ENCODE measurements at regions not wholly inside any gene's neighbourhood (a gene's known extent, or its start where the extent isn't known, plus 50 kb on each side); places are given as distances from the start of the nearest gene placed in this dataset.

GRCh38 chr14:66413901-66414300 is 72.3 kb upstream of the CCDC196 start:
- H3K9me3 ChIP-seq = no peaks in the 10 kb centered on the region
- DNase-seq = no peak
- H3K36me3 ChIP-seq = no peaks in the 10 kb centered on the region
- H3K27me3 ChIP-seq = no peaks in the 10 kb centered on the region
- no peak overlapping the region for H3K4me3 ChIP-seq

- no peak for DNase-seq
- Histone ChIP-seq H3K4me3 (no peak overlapping the region), H3K27me3 (no peaks in the 10 kb centered on the region), H3K36me3 (no peaks in the 10 kb centered on the region), H3K9me3 (no peaks in the 10 kb centered on the region)
These were observed 71.7 kb upstream of the CCDC196 start for GRCh38 chr14:66414511-66414910.

GRCh38 chr14:66420251-66421006 is 65.7 kb upstream of the CCDC196 start:
- no peak for DNase-seq
- no peaks in the 10 kb centered on the region for H3K36me3 ChIP-seq
- no peak overlapping the region for H3K4me3 ChIP-seq
- no peaks in the 10 kb centered on the region for H3K27me3 ChIP-seq
- H3K9me3 ChIP-seq = no peaks in the 10 kb centered on the region

- H3K27me3 ChIP-seq = no peaks in the 10 kb centered on the region
- no peak overlapping the region for H3K4me3 ChIP-seq
- H3K36me3 ChIP-seq = no peaks in the 10 kb centered on the region
- H3K9me3 ChIP-seq = no peaks in the 10 kb centered on the region
- DNase-seq = no peak
These were observed 63.9 kb upstream of the CCDC196 start for GRCh38 chr14:66421990-66422946.

- DNase-seq = no peak
- Histone ChIP-seq H3K36me3 (no peaks in the 10 kb centered on the region), H3K4me3 (no peak overlapping the region), H3K27me3 (no peaks in the 10 kb centered on the region), H3K9me3 (no peaks in the 10 kb centered on the region)
These were observed 60.8 kb upstream of the CCDC196 start for GRCh38 chr14:66425402-66425801.

- DNase-seq = no peak
- Histone ChIP-seq H3K27me3 (no peaks in the 10 kb centered on the region), H3K9me3 (no peaks in the 10 kb centered on the region), H3K36me3 (no peaks in the 10 kb centered on the region), H3K4me3 (no peak overlapping the region)
These were observed 59.7 kb upstream of the CCDC196 start for GRCh38 chr14:66426451-66426850.

- no peaks in the 10 kb centered on the region for H3K9me3 ChIP-seq
- DNase-seq = no peak
- no peak overlapping the region for H3K4me3 ChIP-seq
- H3K36me3 ChIP-seq = no peaks in the 10 kb centered on the region
- H3K27me3 ChIP-seq = no peaks in the 10 kb centered on the region
These were observed 53.8 kb upstream of the CCDC196 start for GRCh38 chr14:66432334-66432733.

GRCh38 chr14:66434464-66434863 is 51.7 kb upstream of the CCDC196 start:
- Histone ChIP-seq H3K36me3 (no peaks in the 10 kb centered on the region), H3K9me3 (no peaks in the 10 kb centered on the region), H3K27me3 (no peaks in the 10 kb centered on the region), H3K4me3 (no peak overlapping the region)
- DNase-seq = no peak

GRCh38 chr14:66435683-66436082 is 50.5 kb upstream of the CCDC196 start:
- H3K4me3 ChIP-seq = no peak overlapping the region
- H3K36me3 ChIP-seq = no peaks in the 10 kb centered on the region
- H3K27me3 ChIP-seq = no peaks in the 10 kb centered on the region
- no peaks in the 10 kb centered on the region for H3K9me3 ChIP-seq
- DNase-seq = no peak

Measured in MG63 (cell line).